PC-3 (cell line): ENCODE measurements at regions not wholly inside any gene's neighbourhood (a gene's known extent, or its start where the extent isn't known, plus 50 kb on each side); places are given as distances from the start of the nearest gene placed in this dataset.

Source experiments
- ATAC-seq: fragments of 200-7000 bp; cut with Tn5 transposase; 2 replicates; pipeline ENCODE4 v1.9.1; 2020; ENCODE audit warnings: mild to moderate bottlenecking, moderate library complexity
- BruUV-seq: library from RNA; stranded (reverse); fragments of 400-500 nt; replicated peaks from 2 replicates; lab custom pipeline; 2021; lab: Mats Ljungman, UMichigan
- CTCF ChIA-PET: fragments of 300-600 bp; sonication (Branson Sonifier 250); formaldehyde crosslinking; loops from one replicate; lab custom pipeline; 2022; ENCODE audit warnings: antibody characterized with exemption; lab: Charles Lee
- POLR2A ChIA-PET: fragments of 300-600 bp; sonication (Branson Sonifier 250); formaldehyde crosslinking; loops from one replicate; lab custom pipeline; 2022; ENCODE audit warnings: antibody characterized with exemption; ENCODE audit not compliant: unreplicated experiment; lab: Charles Lee
- DNase-seq: peaks from one replicate; pipeline ENCODE4 v3.0.0-alpha.2; 2015
- H2AFZ ChIP-seq: fragments of 300-600 bp; sonication (generic); 2 replicates; pipeline ENCODE4 v1.6.0; 2016; ENCODE audit warnings: antibody characterized with exemption, low read length
- H3F3A ChIP-seq: fragments of 300-600 bp; sonication (generic); one replicate; pipeline ENCODE4 v1.6.0; 2017; ENCODE audit warnings: antibody characterized with exemption, low read length, control low read depth, mild to moderate bottlenecking; ENCODE audit not compliant: unreplicated experiment
- H3K27ac ChIP-seq: fragments of 300-600 bp; sonication (generic); 2 replicates; pipeline ENCODE4 v1.5.1; 2016; ENCODE audit warnings: mild to moderate bottlenecking, low read length
- H3K27me3 ChIP-seq: fragments of 300-600 bp; sonication (generic); 2 replicates; pipeline ENCODE4 v1.6.1; 2016; ENCODE audit warnings: low read length, mixed read lengths
- H3K36me3 ChIP-seq: fragments of 300-600 bp; sonication (generic); 2 replicates; pipeline ENCODE4 v1.6.1; 2016; ENCODE audit warnings: low read depth, mixed run types, low read length, mixed read lengths
- H3K4me1 ChIP-seq: fragments of 300-600 bp; sonication (generic); 2 replicates; pipeline ENCODE4 v1.5.1; 2016; ENCODE audit warnings: low read length; ENCODE audit not compliant: insufficient read depth
- H3K4me2 ChIP-seq: fragments of 300-600 bp; sonication (generic); 2 replicates; pipeline ENCODE4 v1.6.0; 2016; ENCODE audit warnings: low read length
- H3K4me3 ChIP-seq: fragments of 300-600 bp; sonication (generic); 2 replicates; pipeline ENCODE4 v1.5.1; 2016; ENCODE audit warnings: mild to moderate bottlenecking, low read length, mixed read lengths
- H3K79me2 ChIP-seq: fragments of 300-600 bp; sonication (generic); 2 replicates; pipeline ENCODE4 v1.6.1; 2017; ENCODE audit warnings: low read length, mixed read lengths
- H3K9ac ChIP-seq: fragments of 300-600 bp; sonication (generic); 2 replicates; pipeline ENCODE4 v1.6.0; 2016; ENCODE audit warnings: mild to moderate bottlenecking, low read length
- H3K9me2 ChIP-seq: fragments of 300-600 bp; sonication (generic); replicated peaks from 2 replicates; pipeline ENCODE4 v1.6.1; 2016; ENCODE audit warnings: mixed run types, low read length, mixed read lengths
- H3K9me3 ChIP-seq: fragments of 300-600 bp; sonication (generic); 2 replicates; pipeline ENCODE4 v1.6.1; 2016; ENCODE audit warnings: low read length, mixed read lengths
- H4K20me1 ChIP-seq: fragments of 300-600 bp; sonication (generic); 2 replicates; pipeline ENCODE4 v1.6.1; 2016; ENCODE audit warnings: low read length, mixed read lengths
- CTCF ChIP-seq: fragments of 300-600 bp; sonication (generic); conservative IDR thresholded peaks from 2 replicates; pipeline ENCODE4 v1.5.1; 2017; ENCODE audit warnings: antibody characterized with exemption, low read depth, mild to moderate bottlenecking, low read length
- EZH2 ChIP-seq: fragments of 300-600 bp; sonication (generic); IDR thresholded peaks from one replicate; pipeline ENCODE4 v1.6.1; 2017; ENCODE audit warnings: antibody characterized with exemption, mild to moderate bottlenecking, low read length; ENCODE audit not compliant: unreplicated experiment
- EZH2phosphoT487 ChIP-seq: fragments of 300-600 bp; sonication (generic); IDR thresholded peaks from 2 replicates; pipeline ENCODE4 v1.6.1; 2018; ENCODE audit warnings: mild to moderate bottlenecking, antibody characterized with exemption, low read length, borderline replicate concordance
- intact Hi-C: fragments of 100-400 bp; cut with micrococcal nuclease; formaldehyde crosslinking; loops from 2 replicates; pipeline ENCODE4 v1.9.0; 2023

GRCh38 chrX:144253356-144253755 is 369.5 kb downstream of the UBE2NL start:
- ATAC-seq (no peak), DNase-seq (no peak)
- no peaks in the 10 kb centered on the region for H3K27me3 ChIP-seq
- H3K9me3 ChIP-seq = no peaks in the 10 kb centered on the region
- intact Hi-C loops = no loop called here
- H4K20me1 ChIP-seq = no peaks in the 10 kb centered on the region
- H3K4me2 ChIP-seq = no peak overlapping the region
- H3K9ac ChIP-seq = no peak overlapping the region
- no peak overlapping the region for H2AFZ ChIP-seq
- no peak overlapping the region for H3K4me3 ChIP-seq
- H3K79me2 ChIP-seq = no peaks in the 10 kb centered on the region
- H3K4me1 ChIP-seq = no peaks in the 10 kb centered on the region
- H3K36me3 ChIP-seq = no peaks in the 10 kb centered on the region
- POLR2A ChIA-PET = no interaction called here
- no peaks in the 10 kb centered on the region for H3K9me2 ChIP-seq
- H3K27ac ChIP-seq = no peak overlapping the region
- BruUV-seq = no TSS peak
- CTCF ChIA-PET = no interaction called here
- no peaks in the 10 kb centered on the region for H3F3A ChIP-seq
- TF ChIP-seq CTCF (no peak), EZH2 (no peak), EZH2phosphoT487 (no peak)

- ATAC-seq = no peak
Measured at GRCh38 chrX:144259054-144259453, 375.2 kb downstream of the UBE2NL start.

GRCh38 chrX:144265641-144266040 is 381.8 kb downstream of the UBE2NL start:
- H3K9me3 ChIP-seq = no peaks in the 10 kb centered on the region
- H3F3A ChIP-seq = no peaks in the 10 kb centered on the region
- no peak overlapping the region for H3K9ac ChIP-seq
- H3K79me2 ChIP-seq = no peaks in the 10 kb centered on the region
- TF ChIP-seq CTCF = no peak
- TF ChIP-seq EZH2 = no peak
- TF ChIP-seq EZH2phosphoT487 = no peak
- intact Hi-C loops = no loop called here
- POLR2A ChIA-PET = no interaction called here
- H3K4me1 ChIP-seq = no peaks in the 10 kb centered on the region
- DNase-seq = no peak
- no peak overlapping the region for H3K4me2 ChIP-seq
- no peak for ATAC-seq
- H3K27me3 ChIP-seq = no peaks in the 10 kb centered on the region
- H4K20me1 ChIP-seq = no peaks in the 10 kb centered on the region
- no peak overlapping the region for H3K27ac ChIP-seq
- no peak overlapping the region for H2AFZ ChIP-seq
- CTCF ChIA-PET = no interaction called here
- no peaks in the 10 kb centered on the region for H3K36me3 ChIP-seq
- H3K4me3 ChIP-seq = no peak overlapping the region
- H3K9me2 ChIP-seq = no peaks in the 10 kb centered on the region
- BruUV-seq = no TSS peak

More at GRCh38 chrX:144259054-144259453, 375.2 kb downstream of the UBE2NL start:
- Histone ChIP-seq H2AFZ (no peak overlapping the region), H3K36me3 (no peaks in the 10 kb centered on the region), H3K4me1 (no peaks in the 10 kb centered on the region), H3K27me3 (no peaks in the 10 kb centered on the region), H4K20me1 (no peaks in the 10 kb centered on the region), H3K79me2 (no peaks in the 10 kb centered on the region), H3K27ac (no peak overlapping the region), H3K9me3 (no peaks in the 10 kb centered on the region), H3K9ac (no peak overlapping the region), H3K9me2 (no peaks in the 10 kb centered on the region), H3F3A (no peaks in the 10 kb centered on the region), H3K4me3 (no peak overlapping the region), H3K4me2 (no peak overlapping the region)
- intact Hi-C loops = no loop called here
- no TSS peak for BruUV-seq
- ChIA-PET CTCF (no interaction called here), POLR2A (no interaction called here)
- TF ChIP-seq EZH2 (no peak), EZH2phosphoT487 (no peak), CTCF (no peak)
- no peak for DNase-seq
